ENCODE measurements at regions not wholly inside any gene's neighbourhood (a gene's known extent, or its start where the extent isn't known, plus 50 kb on each side); places are given as distances from the start of the nearest gene placed in this dataset.
"Not testable (repeated sequence)": the region's sequence is repeated elsewhere in the genome, so short reads cannot be mapped to it uniquely, and the experiment has no call there.

DNA sequence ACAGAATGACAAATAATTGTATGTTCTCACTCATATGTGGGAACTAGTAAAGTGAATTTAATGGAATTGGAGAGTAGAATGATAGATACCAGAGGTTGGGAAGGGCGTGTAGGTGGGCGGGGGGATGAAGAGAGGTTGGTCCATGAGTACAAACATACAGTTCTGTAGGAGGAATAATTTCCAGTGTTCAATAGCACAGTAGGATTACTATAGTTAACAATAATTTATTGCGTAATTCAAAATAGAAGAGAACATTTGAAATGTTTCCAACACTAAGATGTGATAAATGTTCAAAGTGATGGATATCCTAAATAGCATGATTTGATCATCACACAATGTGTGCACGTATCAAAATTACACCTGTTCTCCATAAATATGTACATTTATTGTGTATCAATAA lies 106.2 kb upstream of the IL1RAPL2 start:
- H3K4me3 ChIP-seq (replicated peaks in 1 of 2; ENCODE audit: low read depth in 2 of 2, low read length in 2 of 2): no peak overlapping the region
- TF ChIP-seq, protein P1, sequence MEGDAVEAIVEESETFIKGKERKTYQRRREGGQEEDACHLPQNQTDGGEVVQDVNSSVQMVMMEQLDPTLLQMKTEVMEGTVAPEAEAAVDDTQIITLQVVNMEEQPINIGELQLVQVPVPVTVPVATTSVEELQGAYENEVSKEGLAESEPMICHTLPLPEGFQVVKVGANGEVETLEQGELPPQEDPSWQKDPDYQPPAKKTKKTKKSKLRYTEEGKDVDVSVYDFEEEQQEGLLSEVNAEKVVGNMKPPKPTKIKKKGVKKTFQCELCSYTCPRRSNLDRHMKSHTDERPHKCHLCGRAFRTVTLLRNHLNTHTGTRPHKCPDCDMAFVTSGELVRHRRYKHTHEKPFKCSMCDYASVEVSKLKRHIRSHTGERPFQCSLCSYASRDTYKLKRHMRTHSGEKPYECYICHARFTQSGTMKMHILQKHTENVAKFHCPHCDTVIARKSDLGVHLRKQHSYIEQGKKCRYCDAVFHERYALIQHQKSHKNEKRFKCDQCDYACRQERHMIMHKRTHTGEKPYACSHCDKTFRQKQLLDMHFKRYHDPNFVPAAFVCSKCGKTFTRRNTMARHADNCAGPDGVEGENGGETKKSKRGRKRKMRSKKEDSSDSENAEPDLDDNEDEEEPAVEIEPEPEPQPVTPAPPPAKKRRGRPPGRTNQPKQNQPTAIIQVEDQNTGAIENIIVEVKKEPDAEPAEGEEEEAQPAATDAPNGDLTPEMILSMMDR (IDR thresholded peaks at IDR 0.05; ENCODE audit: low read depth, low read length): no peak
- DNase-seq (ENCODE audit: low read depth in 2 of 2): no peak

DNA sequence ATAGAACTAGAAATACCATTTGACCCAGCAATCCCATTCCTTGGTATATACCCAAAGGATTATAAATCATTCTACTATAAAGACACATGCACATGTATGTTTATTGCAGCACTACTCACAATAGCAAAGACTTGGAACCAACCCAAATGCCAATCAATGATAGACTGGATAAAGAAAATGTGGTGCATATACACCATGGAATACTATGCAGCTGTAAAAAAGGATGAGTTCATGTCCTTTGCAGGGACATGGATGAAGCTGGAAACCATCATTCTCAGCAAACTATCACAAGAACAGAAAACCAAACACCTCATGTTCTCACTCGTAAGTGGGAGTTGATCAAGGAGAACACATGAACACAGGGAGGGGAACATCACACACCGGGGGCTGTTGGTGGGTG lies 108.9 kb upstream of the IL1RAPL2 start:
- not testable (repeated sequence) for DNase-seq (ENCODE audit: low read depth in 2 of 2); H3K4me3 ChIP-seq (replicated peaks in 1 of 2; ENCODE audit: low read depth in 2 of 2, low read length in 2 of 2)

DNA sequence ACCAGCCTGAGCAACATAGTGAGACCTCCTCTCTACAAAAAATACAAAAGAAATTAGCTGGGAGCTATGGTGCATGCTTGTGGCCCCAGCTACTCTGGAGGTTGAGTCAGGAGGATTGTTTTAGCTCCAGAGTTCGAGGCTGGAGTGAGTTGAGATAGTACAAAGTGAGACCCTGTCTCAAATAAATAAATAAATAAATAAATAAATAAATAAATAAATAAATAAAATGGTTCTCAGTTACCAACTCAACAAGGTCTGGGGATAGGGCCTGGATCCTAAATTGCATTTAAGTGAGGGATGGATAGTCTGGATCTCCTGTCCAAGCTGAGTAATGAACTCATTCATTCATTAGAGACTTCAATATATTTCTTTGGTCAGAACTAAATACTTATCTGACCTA lies 115.7 kb upstream of the IL1RAPL2 start:
- TF ChIP-seq, protein P1 (IDR thresholded peaks at IDR 0.05; ENCODE audit: low read depth, low read length): no peak
- no peak for DNase-seq (ENCODE audit: low read depth in 2 of 2)
- H3K4me3 ChIP-seq (replicated peaks in 1 of 2; ENCODE audit: low read depth in 2 of 2, low read length in 2 of 2): no peak overlapping the region

DNA sequence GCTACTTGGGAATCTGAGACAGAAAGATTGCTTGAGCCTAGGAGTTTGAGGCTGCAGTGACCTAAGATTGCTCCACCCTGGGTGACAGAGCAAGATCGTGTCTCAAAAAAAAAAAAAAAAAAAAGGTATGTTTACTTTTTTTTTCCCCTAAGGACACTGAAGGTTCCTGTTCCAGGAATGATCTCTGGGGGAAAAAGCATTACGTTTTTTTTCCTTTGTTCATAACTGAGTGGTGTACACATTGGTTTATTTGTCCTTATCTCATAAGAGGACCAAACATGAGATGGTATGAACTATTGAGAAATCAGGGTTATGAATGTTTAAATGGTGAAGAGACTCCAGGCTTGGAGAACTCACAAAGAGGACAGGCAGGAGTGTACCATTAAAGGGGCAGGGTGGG lies 120.4 kb upstream of the IL1RAPL2 start:
- TF ChIP-seq, protein P1 (IDR thresholded peaks at IDR 0.05; ENCODE audit: low read depth, low read length): no peak
- no peak overlapping the region for H3K4me3 ChIP-seq (replicated peaks in 1 of 2; ENCODE audit: low read depth in 2 of 2, low read length in 2 of 2)
- no peak for DNase-seq (ENCODE audit: low read depth in 2 of 2)

DNA sequence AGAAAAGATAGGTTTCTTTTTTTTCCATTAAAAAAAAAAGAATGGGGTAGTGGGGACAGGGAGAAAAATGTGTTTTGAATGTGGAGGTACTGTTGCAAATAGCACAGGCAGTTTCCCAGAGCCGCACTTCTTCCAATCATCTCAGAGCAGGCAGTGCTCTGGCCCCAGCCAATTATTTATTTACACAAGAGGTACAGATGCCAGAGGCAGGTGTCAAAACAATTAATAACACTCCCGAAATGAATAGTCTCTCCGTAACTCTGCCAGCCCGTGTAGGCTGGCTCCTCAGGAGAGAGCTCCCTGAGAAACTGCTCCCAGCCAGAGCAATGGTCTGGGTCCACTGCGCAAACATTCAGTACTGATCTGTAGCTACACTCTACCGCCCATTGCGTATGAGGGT lies 130.8 kb upstream of the IL1RAPL2 start:
- TF ChIP-seq, protein P1 (IDR thresholded peaks at IDR 0.05; ENCODE audit: low read depth, low read length): no peak
- H3K4me3 ChIP-seq (replicated peaks in 1 of 2; ENCODE audit: low read depth in 2 of 2, low read length in 2 of 2): no peak overlapping the region

DNA sequence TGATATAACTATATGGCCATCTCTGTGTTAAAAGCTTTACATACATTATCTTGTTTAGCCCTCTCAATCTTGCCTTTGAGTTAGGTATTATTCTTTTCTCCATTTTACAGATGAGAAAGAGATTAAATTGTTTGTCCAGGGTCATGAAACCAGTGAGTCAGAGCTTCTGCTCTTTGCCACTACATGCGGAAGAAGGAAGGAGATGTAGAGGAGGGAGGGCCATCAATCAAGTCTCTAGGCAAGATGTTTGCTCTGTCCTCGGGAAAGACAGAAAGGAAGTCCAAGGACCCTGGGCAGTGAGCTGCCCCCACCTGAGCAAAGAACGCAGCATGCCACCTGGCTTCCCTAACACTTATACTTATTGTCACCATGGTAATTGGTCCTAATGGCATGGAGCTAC lies 133.7 kb upstream of the IL1RAPL2 start:
- DNase-seq (ENCODE audit: low read depth in 2 of 2): no peak
- TF ChIP-seq, protein P1 (IDR thresholded peaks at IDR 0.05; ENCODE audit: low read depth, low read length): no peak
- H3K4me3 ChIP-seq (replicated peaks in 1 of 2; ENCODE audit: low read depth in 2 of 2, low read length in 2 of 2): no peak overlapping the region

More for the DNA sequence above, 130.8 kb upstream of the IL1RAPL2 start:
- no peak for DNase-seq (ENCODE audit: low read depth in 2 of 2)

DNA sequence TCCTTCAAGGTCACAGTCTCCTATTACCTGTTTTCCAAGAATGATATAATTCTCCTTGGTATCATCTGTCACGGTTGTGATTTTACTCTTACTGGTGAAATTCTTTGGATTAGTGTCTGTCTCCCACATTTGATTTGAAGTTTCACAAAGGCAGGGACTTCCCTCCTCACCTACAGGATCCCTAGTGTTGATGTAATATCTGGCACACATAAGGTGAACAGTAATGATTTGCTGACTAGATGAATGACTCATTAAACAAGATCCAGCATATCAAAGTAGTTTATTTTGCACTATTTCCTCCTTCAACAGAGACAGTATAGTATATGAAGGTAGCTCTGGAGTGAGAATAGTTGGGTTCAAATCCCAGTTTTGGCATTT lies 135.3 kb upstream of the IL1RAPL2 start:
- no peak for DNase-seq (ENCODE audit: low read depth in 2 of 2)
- no peak overlapping the region for H3K4me3 ChIP-seq (replicated peaks in 1 of 2; ENCODE audit: low read depth in 2 of 2, low read length in 2 of 2)
- TF ChIP-seq, protein P1 (IDR thresholded peaks at IDR 0.05; ENCODE audit: low read depth, low read length): no peak
